BLaER1 treated with 17β-estradiol and CSF1 and Interleukin-3, amounts not matched to agents 10 nM and 100 nM (cell line): ENCODE measurements at regions not wholly inside any gene's neighbourhood (a gene's known extent, or its start where the extent isn't known, plus 50 kb on each side); places are given as distances from the start of the nearest gene placed in this dataset.

Experiments
- H3K27ac ChIP-seq, 11 experiments: shearing (Covaris generic); formaldehyde crosslinking; 2 replicates each; pipeline ENCODE4 v1.8.1; 2022
- H3K27me3 ChIP-seq, 11 experiments: shearing (Covaris generic); formaldehyde crosslinking; 2 replicates each; pipeline ENCODE4 v1.8.1; 2022
- H3K36me3 ChIP-seq, 11 experiments: shearing (Covaris generic); formaldehyde crosslinking; 2 replicates each; pipeline ENCODE4 v1.8.1; 2022
- H3K4me1 ChIP-seq, 10 experiments: shearing (Covaris generic); formaldehyde crosslinking; 2 replicates each; pipeline ENCODE4 v1.8.1; 2022
- H3K4me2 ChIP-seq, 11 experiments: shearing (Covaris generic); formaldehyde crosslinking; 2 replicates each; pipeline ENCODE4 v1.8.1; 2022
- H3K4me3 ChIP-seq, 10 experiments: shearing (Covaris generic); formaldehyde crosslinking; 2 replicates each; pipeline ENCODE4 v1.8.1; 2022
- H3K9ac ChIP-seq, 11 experiments: shearing (Covaris generic); formaldehyde crosslinking; 2 replicates each; pipeline ENCODE4 v1.8.1; 2022
- H3K9me3 ChIP-seq, 11 experiments: shearing (Covaris generic); formaldehyde crosslinking; replicated peaks in 1 of 11; 2 replicates each; pipeline ENCODE4 v1.8.1; 2022
- H4K20me1 ChIP-seq, 11 experiments: shearing (Covaris generic); formaldehyde crosslinking; 2 replicates each; pipeline ENCODE4 v1.8.1; 2022
- Cebpa-rat ChIP-seq, 11 experiments: shearing (Covaris generic); IDR thresholded peaks; 2 replicates each; pipeline ENCODE4 v1.8.1; 2022

DNA sequence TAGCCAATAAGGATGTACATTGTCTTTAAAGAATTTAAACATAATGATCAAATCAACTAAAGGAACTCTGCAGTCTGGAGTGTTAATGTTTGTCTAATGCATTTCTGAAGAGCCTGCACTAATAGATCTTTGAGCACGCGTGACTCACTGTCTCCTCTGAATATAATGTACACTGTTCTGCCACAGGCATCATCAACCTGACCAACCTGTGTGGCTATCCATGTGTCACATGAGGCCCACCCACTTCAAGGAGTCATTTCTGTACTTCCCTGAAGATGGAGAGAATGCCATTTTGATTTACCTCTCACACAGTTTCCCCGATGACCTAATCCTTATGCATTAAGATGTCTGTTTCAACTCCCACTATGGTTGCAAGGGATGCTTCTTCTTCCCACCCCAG is 434.0 kb upstream of the SPHKAP start:
- no peak for TF ChIP-seq Cebpa-rat (IDR thresholded peaks at IDR 0.05)
- Histone ChIP-seq H3K27me3 (no peaks in the 10 kb centered on the region), H3K4me1 (peaks cover 0 to 3% (median 0%) of the 10 kb centered on the region in 10 experiments; a peak in 2 of 20 replicates), H3K36me3 (no peaks in the 10 kb centered on the region), H3K9me3 (no peaks in the 10 kb centered on the region; a peak in 1 of 22 replicates), H3K4me3 (no peak overlapping the region), H3K27ac (no peak overlapping the region), H3K9ac (no peak overlapping the region), H4K20me1 (no peaks in the 10 kb centered on the region), H3K4me2 (no peak overlapping the region)

DNA sequence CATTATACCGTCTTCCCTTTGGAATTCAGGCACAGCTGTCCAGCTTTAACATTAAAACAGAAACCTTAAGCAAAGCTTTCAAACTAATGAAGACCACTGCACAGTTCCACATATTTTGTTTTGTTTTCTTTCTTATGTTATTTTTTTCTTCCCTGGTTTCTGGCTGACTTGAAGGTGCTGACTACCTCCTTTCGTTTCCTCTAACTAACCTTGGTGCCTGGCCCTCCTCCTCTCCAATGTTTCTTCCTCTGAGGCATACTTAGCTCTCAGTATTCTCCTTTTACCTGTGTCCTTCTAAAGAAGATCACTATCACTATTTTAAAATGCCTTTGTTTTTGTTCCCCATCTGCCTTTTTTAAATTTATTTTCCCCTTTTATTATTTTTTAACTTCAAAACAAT is 433.3 kb upstream of the SPHKAP start:
- Histone ChIP-seq H3K4me2 (no peak overlapping the region), H3K4me1 (peaks cover 0 to 3% (median 0%) of the 10 kb centered on the region in 10 experiments; a peak in 2 of 20 replicates), H3K27me3 (no peaks in the 10 kb centered on the region), H3K9me3 (no peaks in the 10 kb centered on the region; a peak in 1 of 22 replicates), H3K9ac (no peak overlapping the region), H3K36me3 (no peaks in the 10 kb centered on the region), H4K20me1 (no peaks in the 10 kb centered on the region), H3K27ac (no peak overlapping the region), H3K4me3 (no peak overlapping the region)
- TF ChIP-seq Cebpa-rat (IDR thresholded peaks at IDR 0.05) = no peak

DNA sequence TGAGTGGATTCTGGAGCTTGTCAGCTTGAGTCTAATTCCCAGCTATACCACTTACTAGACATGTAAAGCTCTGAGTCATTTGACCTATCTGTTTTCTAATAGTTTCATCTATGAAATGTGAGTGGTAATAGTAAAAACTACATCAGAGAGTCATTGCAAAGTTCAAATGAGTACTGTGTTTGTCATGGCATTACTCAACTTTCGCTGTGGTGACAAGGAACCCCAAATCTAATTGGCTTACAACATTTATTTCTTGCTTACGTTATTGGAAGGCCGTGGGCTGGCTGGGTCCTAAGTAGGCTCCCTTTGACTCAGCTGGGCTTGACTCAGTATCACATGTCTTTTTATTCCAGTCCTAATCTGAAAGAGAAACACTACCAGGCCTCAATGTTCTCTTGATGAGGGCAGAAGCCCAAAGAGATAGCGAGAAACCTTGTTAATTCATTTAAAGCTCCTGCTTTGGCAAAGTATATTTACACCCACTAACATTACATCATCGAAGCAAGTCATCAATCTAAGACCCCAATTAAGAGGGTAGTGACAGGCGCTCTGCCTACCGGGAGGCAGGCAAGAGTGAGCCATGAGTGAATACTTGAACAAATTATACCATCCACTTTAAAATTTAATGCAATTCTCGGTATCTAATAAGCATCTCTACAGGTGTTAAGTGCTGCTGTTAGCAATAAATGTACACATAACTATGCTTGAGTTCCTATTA is 431.8 kb upstream of the SPHKAP start:
- Histone ChIP-seq H3K9me3 (peaks cover 0 to 4% (median 0%) of the 10 kb centered on the region in 11 experiments; a peak in 3 of 22 replicates), H3K4me2 (no peak overlapping the region), H3K27me3 (no peaks in the 10 kb centered on the region), H4K20me1 (no peaks in the 10 kb centered on the region), H3K4me1 (peaks cover 0 to 3% (median 0%) of the 10 kb centered on the region in 10 experiments; a peak in 2 of 20 replicates), H3K9ac (no peak overlapping the region), H3K4me3 (no peak overlapping the region), H3K27ac (no peak overlapping the region), H3K36me3 (no peaks in the 10 kb centered on the region)
- TF ChIP-seq Cebpa-rat (IDR thresholded peaks at IDR 0.05) = no peak

DNA sequence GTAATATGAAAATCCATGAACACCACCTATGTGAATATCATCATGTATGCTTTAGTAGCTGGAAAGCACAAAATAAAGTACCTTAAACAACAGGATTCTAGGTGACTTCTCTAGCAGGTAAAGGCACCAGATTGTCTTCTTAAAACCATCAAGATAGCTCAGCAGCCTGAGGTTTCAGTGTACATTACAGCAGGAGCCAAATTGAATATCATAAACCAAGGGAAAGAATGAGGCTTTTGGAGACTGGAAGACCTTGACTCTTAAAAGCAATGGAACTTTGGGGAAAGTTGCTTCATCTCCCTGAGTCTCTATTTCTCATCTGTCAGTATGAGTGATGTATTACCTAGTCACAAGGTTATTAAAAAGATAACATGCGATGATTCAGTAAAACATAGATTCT is 429.7 kb upstream of the SPHKAP start:
- Histone ChIP-seq H3K27me3 (no peaks in the 10 kb centered on the region), H3K27ac (no peak overlapping the region), H3K4me3 (no peak overlapping the region), H3K9ac (no peak overlapping the region), H3K36me3 (no peaks in the 10 kb centered on the region), H3K4me2 (no peak overlapping the region), H4K20me1 (no peaks in the 10 kb centered on the region), H3K9me3 (peaks cover 0 to 4% (median 0%) of the 10 kb centered on the region in 11 experiments; a peak in 3 of 22 replicates), H3K4me1 (peaks cover 0 to 3% (median 0%) of the 10 kb centered on the region in 10 experiments; a peak in 2 of 20 replicates)
- no peak for TF ChIP-seq Cebpa-rat (IDR thresholded peaks at IDR 0.05)

DNA sequence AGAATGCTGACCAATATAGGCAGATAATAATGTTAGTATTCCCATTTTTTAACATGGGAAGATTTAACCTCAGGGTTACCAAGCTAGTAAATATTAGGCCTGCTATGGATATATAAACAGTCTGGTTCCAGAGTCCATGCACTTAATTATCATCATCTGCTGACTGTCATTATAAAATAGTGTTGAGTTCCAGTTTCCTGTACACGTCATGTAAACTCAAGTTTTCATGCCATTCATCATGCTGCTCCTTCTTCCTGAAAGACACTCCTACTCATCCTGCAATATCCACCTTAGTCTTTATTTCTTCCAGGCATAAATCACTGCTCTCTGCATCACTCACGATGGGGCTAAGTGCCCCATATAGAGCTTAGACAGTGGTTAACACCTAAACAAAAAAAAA is 420.8 kb upstream of the SPHKAP start:
- no peaks in the 10 kb centered on the region for H3K36me3 ChIP-seq
- H3K27me3 ChIP-seq = no peaks in the 10 kb centered on the region
- no peak for TF ChIP-seq Cebpa-rat (IDR thresholded peaks at IDR 0.05)
- no peaks in the 10 kb centered on the region for H4K20me1 ChIP-seq
- H3K9ac ChIP-seq = no peak overlapping the region
- H3K9me3 ChIP-seq = no peaks in the 10 kb centered on the region
- no peak overlapping the region for H3K4me3 ChIP-seq
- H3K4me2 ChIP-seq = no peak overlapping the region
- H3K4me1 ChIP-seq = peaks cover 0 to 6% (median 4%) of the 10 kb centered on the region in 10 experiments; a peak in 5 of 20 replicates
- H3K27ac ChIP-seq = no peak overlapping the region

DNA sequence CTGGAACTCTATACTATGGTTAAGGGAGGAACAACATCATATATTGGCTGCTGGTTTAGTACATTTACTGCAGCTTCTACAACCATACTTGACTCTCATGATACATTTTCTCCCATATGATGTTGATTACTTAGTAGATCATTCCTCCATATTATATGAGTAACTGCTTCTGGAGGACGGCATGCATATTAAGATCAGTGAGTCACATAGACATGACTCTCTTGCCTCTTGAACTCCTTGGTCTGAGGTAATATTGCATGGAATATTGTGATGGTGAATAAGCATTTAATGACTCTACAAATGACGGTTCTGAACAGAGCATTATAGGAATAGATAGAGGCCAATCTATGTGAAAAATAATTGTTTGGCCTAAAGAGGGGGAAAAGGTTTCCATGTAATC is 418.8 kb upstream of the SPHKAP start:
- H4K20me1 ChIP-seq = no peaks in the 10 kb centered on the region
- peaks cover 0 to 6% (median 4%) of the 10 kb centered on the region in 10 experiments; a peak in 5 of 20 replicates for H3K4me1 ChIP-seq
- no peak overlapping the region for H3K27ac ChIP-seq
- no peak overlapping the region for H3K4me2 ChIP-seq
- no peak overlapping the region for H3K4me3 ChIP-seq
- H3K27me3 ChIP-seq = no peaks in the 10 kb centered on the region
- TF ChIP-seq Cebpa-rat (IDR thresholded peaks at IDR 0.05) = no peak
- no peak overlapping the region for H3K9ac ChIP-seq
- no peaks in the 10 kb centered on the region for H3K9me3 ChIP-seq
- no peaks in the 10 kb centered on the region for H3K36me3 ChIP-seq

DNA sequence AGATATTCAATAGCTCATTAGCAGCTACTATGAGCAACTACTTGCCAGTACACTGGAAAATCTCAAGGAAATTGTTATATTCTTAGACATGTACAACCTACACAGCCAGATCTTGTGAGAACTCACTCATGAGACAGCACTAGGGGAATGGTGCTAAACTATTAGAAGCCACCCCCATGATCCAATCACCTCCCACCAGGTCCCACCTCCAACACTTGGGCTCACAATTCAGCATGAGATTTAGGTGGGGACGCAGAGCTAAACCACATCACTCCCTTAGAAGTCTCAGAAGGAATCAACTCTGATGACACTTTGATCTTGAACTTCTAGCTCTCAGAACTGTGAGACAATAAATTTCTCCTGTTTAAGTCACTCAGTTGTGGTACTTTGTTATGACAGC is 418.3 kb upstream of the SPHKAP start:
- TF ChIP-seq Cebpa-rat (IDR thresholded peaks at IDR 0.05) = no peak
- Histone ChIP-seq H3K27ac (no peak overlapping the region), H3K4me1 (peaks cover 0 to 6% (median 4%) of the 10 kb centered on the region in 10 experiments; a peak in 5 of 20 replicates), H3K9me3 (no peaks in the 10 kb centered on the region), H3K27me3 (no peaks in the 10 kb centered on the region), H3K4me3 (no peak overlapping the region), H3K4me2 (0 out of 22 replicates have a peak overlapping the region, but pooled peaks of 1 of the 11 experiments have one; percentile 26), H3K36me3 (no peaks in the 10 kb centered on the region), H4K20me1 (no peaks in the 10 kb centered on the region), H3K9ac (no peak overlapping the region)

DNA sequence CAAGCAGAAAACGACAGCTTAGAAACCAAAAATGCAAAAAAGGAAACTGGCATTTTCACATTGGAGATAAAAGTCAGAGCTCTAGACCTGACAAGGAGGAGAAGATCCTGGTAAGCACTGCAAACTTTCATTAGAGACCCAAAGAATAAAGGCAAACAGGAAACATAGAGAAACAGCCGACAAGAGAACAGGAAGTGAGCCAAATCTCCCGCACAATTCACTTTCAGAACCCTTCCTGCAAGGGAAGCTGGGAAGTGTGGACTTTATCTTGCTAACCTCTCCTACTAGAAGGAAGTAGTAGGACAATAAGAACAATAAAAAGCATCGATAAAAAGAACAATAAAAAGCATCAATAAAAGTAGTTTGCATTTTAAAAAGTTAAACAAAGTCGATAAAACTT is 417.8 kb upstream of the SPHKAP start:
- Histone ChIP-seq H4K20me1 (no peaks in the 10 kb centered on the region), H3K4me2 (peak overlapping the region in 9 of 11 experiments; percentile 5 to 31 (median 23); a peak in 11 of 22 replicates), H3K27ac (no peak overlapping the region), H3K27me3 (no peaks in the 10 kb centered on the region), H3K4me3 (no peak overlapping the region), H3K4me1 (peaks cover 0 to 6% (median 4%) of the 10 kb centered on the region in 10 experiments; a peak in 5 of 20 replicates), H3K9me3 (no peaks in the 10 kb centered on the region), H3K9ac (no peak overlapping the region), H3K36me3 (no peaks in the 10 kb centered on the region)
- TF ChIP-seq Cebpa-rat (IDR thresholded peaks at IDR 0.05) = no peak

DNA sequence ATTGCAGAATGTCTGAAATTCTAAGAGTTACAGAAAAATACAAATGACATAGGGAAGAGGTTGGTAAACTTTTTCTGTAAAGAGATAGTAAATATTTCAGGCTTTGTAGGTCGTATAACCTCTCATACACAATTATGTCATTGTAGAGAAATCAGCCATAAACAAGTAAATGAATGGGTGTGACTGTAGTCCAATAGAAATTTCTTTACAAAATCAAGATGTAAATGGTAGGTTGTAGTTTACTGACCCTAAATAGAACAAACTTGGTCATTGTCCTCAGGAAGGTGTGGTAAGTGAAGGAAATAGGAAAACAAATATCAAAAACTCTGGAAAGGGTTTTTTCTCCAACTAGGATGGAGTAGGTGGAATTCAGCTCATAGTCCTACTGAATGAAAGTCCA is 415.5 kb upstream of the SPHKAP start:
- Histone ChIP-seq H3K27ac (no peak overlapping the region), H3K27me3 (no peaks in the 10 kb centered on the region), H3K4me2 (no peak overlapping the region), H3K4me3 (no peak overlapping the region), H3K9me3 (no peaks in the 10 kb centered on the region), H3K36me3 (no peaks in the 10 kb centered on the region), H4K20me1 (no peaks in the 10 kb centered on the region), H3K9ac (no peak overlapping the region), H3K4me1 (peaks cover 0 to 6% (median 4%) of the 10 kb centered on the region in 10 experiments; a peak in 5 of 20 replicates)
- no peak for TF ChIP-seq Cebpa-rat (IDR thresholded peaks at IDR 0.05)

DNA sequence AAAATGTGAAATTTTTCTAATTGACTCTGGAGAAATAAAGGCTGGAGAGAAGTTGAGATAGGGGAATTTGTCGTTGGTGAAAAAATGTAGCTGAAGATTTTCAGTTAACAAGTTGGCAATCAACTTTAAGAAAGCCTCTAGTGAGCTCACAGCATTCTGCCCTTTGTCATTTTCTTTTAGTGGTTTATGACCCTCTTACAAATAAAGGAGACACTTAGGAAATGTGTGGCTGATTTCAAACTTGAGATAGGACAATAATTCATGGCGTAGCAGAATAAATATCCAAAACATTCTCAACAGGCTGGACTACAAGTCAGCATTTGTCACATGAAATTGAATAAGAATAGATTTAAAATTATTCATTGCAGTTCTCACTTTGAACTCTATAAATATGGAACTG is 412.5 kb upstream of the SPHKAP start:
- Histone ChIP-seq H4K20me1 (no peaks in the 10 kb centered on the region), H3K9ac (no peak overlapping the region), H3K4me1 (peaks cover 0 to 7% (median 2%) of the 10 kb centered on the region in 10 experiments; a peak in 7 of 20 replicates), H3K4me2 (no peak overlapping the region), H3K4me3 (no peak overlapping the region), H3K27me3 (no peaks in the 10 kb centered on the region), H3K36me3 (no peaks in the 10 kb centered on the region), H3K9me3 (no peaks in the 10 kb centered on the region), H3K27ac (no peak overlapping the region)
- TF ChIP-seq Cebpa-rat (IDR thresholded peaks at IDR 0.05) = no peak
